ENCODE measurements at regions not wholly inside any gene's neighbourhood (a gene's known extent, or its start where the extent isn't known, plus 50 kb on each side); places are given as distances from the start of the nearest gene placed in this dataset.

DNA sequence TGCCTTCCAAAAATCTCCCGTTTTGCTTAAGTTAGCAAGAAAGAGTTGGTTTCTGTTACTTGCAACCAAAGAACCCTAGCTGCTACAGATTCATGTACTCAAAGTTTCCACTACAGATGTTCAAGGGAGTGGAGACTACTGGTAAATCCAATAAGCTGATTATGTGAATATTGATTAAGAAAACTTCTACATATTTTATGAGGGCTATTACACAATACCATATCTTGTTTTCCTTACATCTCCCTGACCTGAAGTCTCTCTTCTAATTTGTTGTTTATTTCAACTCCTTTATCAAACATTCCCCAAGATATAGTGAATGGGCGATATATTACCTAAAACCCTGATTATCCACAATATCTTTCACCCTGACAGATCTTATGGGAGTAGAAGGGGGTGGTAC, 164.4 kb upstream of the PLXNC1 start:
- no peak for TF ChIP-seq EZH2 (IDR thresholded peaks at IDR 0.05; ENCODE audit: insufficient read depth, poor library complexity, severe bottlenecking)
- no peak for TF ChIP-seq EZH2phosphoT487 (IDR thresholded peaks at IDR 0.05; ENCODE audit: insufficient read depth, low read depth)

Measured in GM23248 (cell line).